H9 (cell line): ENCODE measurements at regions not wholly inside any gene's neighbourhood (a gene's known extent, or its start where the extent isn't known, plus 50 kb on each side); places are given as distances from the start of the nearest gene placed in this dataset.

ENCODE experiments used
- DNase-seq: peaks from one replicate; pipeline ENCODE4 v3.0.0-alpha.2; 2017
- H2AFZ ChIP-seq: one replicate; pipeline ENCODE4 v1.6.1; 2013; ENCODE audit warnings: mild to moderate bottlenecking, low read length, control low read depth, moderate library complexity
- H2AK5ac ChIP-seq: 2 replicates; pipeline ENCODE4 v1.6.1; 2013; ENCODE audit warnings: low read length, control low read depth, mixed read lengths; ENCODE audit not compliant: insufficient read length
- H2BK120ac ChIP-seq: one replicate; pipeline ENCODE4 v1.6.1; 2013; ENCODE audit warnings: low read depth, mild to moderate bottlenecking, low read length, control low read depth, inconsistent platforms; ENCODE audit not compliant: poor library complexity, severe bottlenecking
- H2BK12ac ChIP-seq: 2 replicates; pipeline ENCODE4 v1.6.1; 2013; ENCODE audit warnings: low read length, control low read depth, mixed read lengths, low read depth; ENCODE audit not compliant: insufficient read length
- H2BK15ac ChIP-seq: 2 replicates; pipeline ENCODE4 v1.6.1; 2013; ENCODE audit warnings: low read depth, low read length, control low read depth
- H2BK20ac ChIP-seq: one replicate; pipeline ENCODE4 v1.6.1; 2013; ENCODE audit warnings: low read depth, mild to moderate bottlenecking, low read length, control low read depth, inconsistent platforms; ENCODE audit not compliant: poor library complexity, severe bottlenecking
- H2BK5ac ChIP-seq: 2 replicates; pipeline ENCODE4 v1.6.1; 2013; ENCODE audit warnings: low read length, control low read depth, mixed read lengths; ENCODE audit not compliant: insufficient read length
- H3K14ac ChIP-seq: 2 replicates; pipeline ENCODE4 v1.6.1; 2013; ENCODE audit warnings: low read length, control low read depth; ENCODE audit not compliant: insufficient read depth
- H3K18ac ChIP-seq: 2 replicates; pipeline ENCODE4 v1.6.1; 2013; ENCODE audit warnings: low read depth, mild to moderate bottlenecking, mixed read lengths, low read length, control low read depth; ENCODE audit not compliant: insufficient read length
- H3K23ac ChIP-seq: 2 replicates; pipeline ENCODE4 v1.6.1; 2013; ENCODE audit warnings: low read length, control low read depth, mixed read lengths, low read depth; ENCODE audit not compliant: insufficient read length
- H3K23me2 ChIP-seq: 2 replicates; pipeline ENCODE4 v1.6.1; 2013; ENCODE audit warnings: low read depth, mild to moderate bottlenecking, mixed read lengths, low read length, control low read depth; ENCODE audit not compliant: insufficient read length, poor library complexity, severe bottlenecking
- H3K27ac ChIP-seq: 2 replicates; pipeline ENCODE4 v1.5.1; 2013; ENCODE audit warnings: low read length, control low read depth, mixed read lengths, low read depth; ENCODE audit not compliant: insufficient read length
- H3K27me3 ChIP-seq: 2 replicates; pipeline ENCODE4 v1.6.1; 2013; ENCODE audit warnings: low read length, control low read depth, inconsistent platforms; ENCODE audit not compliant: insufficient read depth
- H3K4ac ChIP-seq: 2 replicates; pipeline ENCODE4 v1.6.1; 2013; ENCODE audit warnings: low read depth, mild to moderate bottlenecking, control low read depth, inconsistent platforms, low read length, moderate library complexity
- H3K4me1 ChIP-seq: 2 replicates; pipeline ENCODE4 v1.6.1; 2013; ENCODE audit warnings: low read length, control low read depth, inconsistent platforms; ENCODE audit not compliant: insufficient read depth
- H3K4me2 ChIP-seq: 2 replicates; pipeline ENCODE4 v1.6.1; 2013; ENCODE audit warnings: low read length, control low read depth, mixed read lengths; ENCODE audit not compliant: insufficient read length, insufficient read depth
- H3K56ac ChIP-seq: 2 replicates; pipeline ENCODE4 v1.6.1; 2013; ENCODE audit warnings: low read depth, mild to moderate bottlenecking, mixed read lengths, low read length, control low read depth; ENCODE audit not compliant: insufficient read length
- H3K79me1 ChIP-seq: 2 replicates; pipeline ENCODE4 v1.6.1; 2013; ENCODE audit warnings: low read depth, mild to moderate bottlenecking, moderate library complexity, low read length, control low read depth, inconsistent platforms; ENCODE audit not compliant: insufficient read depth, poor library complexity, severe bottlenecking
- H3K79me2 ChIP-seq: 2 replicates; pipeline ENCODE4 v1.6.1; 2013; ENCODE audit warnings: low read length, control low read depth, inconsistent platforms; ENCODE audit not compliant: insufficient read depth
- H3K9ac ChIP-seq: 2 replicates; pipeline ENCODE4 v1.6.1; 2013; ENCODE audit warnings: low read length, control low read depth, mixed read lengths; ENCODE audit not compliant: insufficient read length; ENCODE audit errors: extremely low read depth
- H3K9me3 ChIP-seq: one replicate; pipeline ENCODE4 v1.6.1; 2013; ENCODE audit warnings: low read depth, low read length, inconsistent platforms; ENCODE audit not compliant: control insufficient read depth
- H3T11ph ChIP-seq: one replicate; pipeline ENCODE4 v1.6.1; 2013; ENCODE audit warnings: mild to moderate bottlenecking, low read length, control low read depth, inconsistent platforms
- H4K20me1 ChIP-seq: one replicate; pipeline ENCODE4 v1.6.1; 2013; ENCODE audit not compliant: control insufficient read depth, insufficient read length, insufficient read depth
- H4K5ac ChIP-seq: 2 replicates; pipeline ENCODE4 v1.6.1; 2013; ENCODE audit warnings: low read depth, mild to moderate bottlenecking, mixed read lengths, low read length, control low read depth; ENCODE audit not compliant: insufficient read length
- H4K8ac ChIP-seq: replicated peaks from 2 replicates; pipeline ENCODE4 v1.6.1; 2013; ENCODE audit warnings: low read length, control low read depth, mixed read lengths, low read depth; ENCODE audit not compliant: insufficient read length
- H4K91ac ChIP-seq: 2 replicates; pipeline ENCODE4 v1.6.1; 2013; ENCODE audit warnings: low read depth, mild to moderate bottlenecking, moderate library complexity, mixed read lengths, low read length, control low read depth; ENCODE audit not compliant: insufficient read length
- H3K27ac Mint-ChIP-seq, 3 experiments: 2 replicates in 2 of 3; 3 replicates in 1 of 3; pipeline ENCODE4 v1.8.0; 2020 to 2021; ENCODE audit warnings: mixed read lengths in 3 of 3, mild to moderate bottlenecking in 1 of 3, moderate library complexity in 1 of 3
- H3K27me3 Mint-ChIP-seq: 2 replicates; pipeline ENCODE4 v1.8.0; 2021; ENCODE audit warnings: low read depth, mild to moderate bottlenecking, moderate library complexity, mixed read lengths
- H3K36me3 Mint-ChIP-seq, 3 experiments: 2 replicates in 2 of 3; 3 replicates in 1 of 3; pipeline ENCODE4 v1.8.0; 2020 to 2021; ENCODE audit warnings: low read depth in 3 of 3, mixed read lengths in 3 of 3; ENCODE audit not compliant: insufficient read depth in 1 of 3
- H3K4me1 Mint-ChIP-seq, 2 experiments: 2 replicates each; pipeline ENCODE4 v1.8.0; 2020; ENCODE audit warnings: mixed read lengths in 2 of 2
- H3K4me3 Mint-ChIP-seq, 2 experiments: 2 replicates in 1 of 2; 3 replicates in 1 of 2; pipeline ENCODE4 v1.8.0; 2020 to 2021; ENCODE audit warnings: mild to moderate bottlenecking in 2 of 2, mixed read lengths in 2 of 2, moderate library complexity in 1 of 2
- H3K9me3 Mint-ChIP-seq, 2 experiments: 2 replicates in 1 of 2; 3 replicates in 1 of 2; pipeline ENCODE4 v1.8.0; 2020; ENCODE audit warnings: mild to moderate bottlenecking in 2 of 2, mixed read lengths in 2 of 2, moderate library complexity in 1 of 2
- CTCF ChIP-seq: fragments of 200-600 bp; sonication (generic); conservative IDR thresholded peaks from 3 replicates; pipeline ENCODE4 v1.8.0; 2021; ENCODE audit warnings: antibody characterized with exemption, mild to moderate bottlenecking
- WGBS: extraction: QIAGEN DNeasy Blood & Tissue Kit; methylation state at CpG from one replicate; pipeline ENCODE4 v1.1.7; 2013; ENCODE audit warnings: missing lambda C conversion rate, low lambda C conversion rate, mixed read lengths; ENCODE audit not compliant: insufficient read length; ENCODE audit errors: extremely low coverage; 5-methylcytosine and 5-hydroxymethylcytosine counted together

GRCh38 chr6:165814679-165815078 lies 151.6 kb upstream of the PDE10A start:
- Histone ChIP-seq H3K14ac (no peak overlapping the region), H4K8ac (no peak overlapping the region), H2BK15ac (no peak overlapping the region), H3T11ph (no peak overlapping the region), H3K18ac (no peak overlapping the region), H3K9me3 (no peaks in the 10 kb centered on the region), H4K5ac (no peak overlapping the region), H3K4me1 (peaks cover 9% of the 10 kb centered on the region; the same call in 1 of the 2 replicates), H2BK12ac (no peak overlapping the region), H3K27me3 (no peaks in the 10 kb centered on the region), H2BK20ac (no peak overlapping the region), H3K4ac (no peak overlapping the region), H3K23ac (no peak overlapping the region), H2AFZ (no peak overlapping the region), H3K79me2 (no peaks in the 10 kb centered on the region), H3K56ac (no peak overlapping the region), H3K27ac (no peak overlapping the region), H4K91ac (no peak overlapping the region), H2BK5ac (no peak overlapping the region), H2BK120ac (no peak overlapping the region), H2AK5ac (no peak overlapping the region), H4K20me1 (no peaks in the 10 kb centered on the region), H3K9ac (no peak overlapping the region), H3K79me1 (no peaks in the 10 kb centered on the region), H3K23me2 (no peaks in the 10 kb centered on the region), H3K4me2 (no peak overlapping the region)
- no peak for DNase-seq
- peaks cover 0 to 6% (median 0%) of the 10 kb centered on the region in 3 experiments; a peak in 1 of 7 replicates for H3K36me3 Mint-ChIP-seq
- no peak overlapping the region for H3K4me3 Mint-ChIP-seq
- WGBS: no CpG with 5 or more reads among the region's 10 CpGs
- peaks cover 15% of the 10 kb centered on the region for H3K27me3 Mint-ChIP-seq
- no peak overlapping the region for H3K27ac Mint-ChIP-seq
- H3K9me3 Mint-ChIP-seq: no peaks in the 10 kb centered on the region; a peak in 2 of 5 replicates
- no peak for TF ChIP-seq CTCF
- H3K4me1 Mint-ChIP-seq: peaks cover 35 to 37% of the 10 kb centered on the region in 2 experiments
